HepG2 (cell line): ENCODE measurements at regions not wholly inside any gene's neighbourhood (a gene's known extent, or its start where the extent isn't known, plus 50 kb on each side); places are given as distances from the start of the nearest gene placed in this dataset.

Experiments
- CC2D1A ChIP-seq: sonication (generic); formaldehyde crosslinking; IDR thresholded peaks from 2 replicates; pipeline ENCODE4 v1.8.1; 2023; ENCODE audit warnings: mild to moderate bottlenecking, missing genetic modification reagents
- CERS6 ChIP-seq: sonication (generic); formaldehyde crosslinking; IDR thresholded peaks from 2 replicates; pipeline ENCODE4 v1.5.0; 2020; ENCODE audit warnings: missing genetic modification reagents
- FIP1L1 ChIP-seq: fragments of 200-400 bp; formaldehyde crosslinking; IDR thresholded peaks from 2 replicates; pipeline ENCODE4 v1.6.1; 2018; ENCODE audit warnings: low read depth, mild to moderate bottlenecking, low read length, moderate library complexity, borderline replicate concordance; ENCODE audit not compliant: insufficient read depth
- FOSL2 ChIP-seq: sonication (generic); formaldehyde crosslinking; IDR thresholded peaks from 2 replicates; pipeline ENCODE4 v1.4.0; 2020; ENCODE audit warnings: missing genetic modification reagents
- FOXA1 ChIP-seq, 2 experiments: fragments of 450-650 bp in 1 of 2; sonication (generic) in 1 of 2; formaldehyde crosslinking in 1 of 2; IDR thresholded peaks; 2 replicates each; pipeline versions ENCODE4 v1.4.0 to v1.6.1; 2016 to 2020; ENCODE audit warnings: missing genetic modification reagents in 1 of 2
- GATAD1 ChIP-seq: IDR thresholded peaks from 2 replicates; pipeline ENCODE4 v1.6.1; 2016; ENCODE audit warnings: missing genetic modification reagents, missing compliant biosample characterization
- ISL2 ChIP-seq: sonication (generic); formaldehyde crosslinking; IDR thresholded peaks from 2 replicates; pipeline ENCODE4 v1.5.0; 2020; ENCODE audit warnings: missing genetic modification reagents
- JARID2 ChIP-seq: sonication (generic); formaldehyde crosslinking; IDR thresholded peaks from 2 replicates; pipeline ENCODE4 v1.8.1; 2023; ENCODE audit warnings: missing genetic modification reagents, inconsistent platforms; ENCODE audit not compliant: insufficient replicate concordance
- JDP2 ChIP-seq: sonication (generic); formaldehyde crosslinking; IDR thresholded peaks from 2 replicates; pipeline ENCODE4 v1.8.1; 2022; ENCODE audit warnings: missing genetic modification reagents, borderline replicate concordance
- MBD4 ChIP-seq: IDR thresholded peaks from 2 replicates; pipeline ENCODE4 v1.6.1; 2012; ENCODE audit warnings: low read length, inconsistent platforms, borderline replicate concordance
- NFE2L2 ChIP-seq: fragments of 150-350 bp; IDR thresholded peaks from 2 replicates; pipeline ENCODE4 v1.6.1; 2014; ENCODE audit warnings: low read length
- PREB ChIP-seq: sonication (generic); formaldehyde crosslinking; IDR thresholded peaks from 2 replicates; pipeline ENCODE4 v1.4.0; 2020; ENCODE audit warnings: missing genetic modification reagents
- RFXAP ChIP-seq: sonication (generic); formaldehyde crosslinking; IDR thresholded peaks from 2 replicates; pipeline ENCODE4 v1.4.0; 2020; ENCODE audit warnings: missing genetic modification reagents, borderline replicate concordance
- SMC3 ChIP-seq: IDR thresholded peaks from 2 replicates; pipeline ENCODE4 v1.6.1; 2011; ENCODE audit warnings: low read length, improper control_type of control experiment
- SOX6 ChIP-seq, 2 experiments: fragments of 450-650 bp in 1 of 2; sonication (generic) in 1 of 2; formaldehyde crosslinking in 1 of 2; IDR thresholded peaks; 2 replicates each; pipeline versions ENCODE4 v1.4.0 to v1.6.1; 2017 to 2020; ENCODE audit warnings: antibody characterized with exemption in 1 of 2, mild to moderate bottlenecking in 1 of 2, missing genetic modification reagents in 1 of 2
- SP5 ChIP-seq: IDR thresholded peaks from 2 replicates; pipeline ENCODE4 v1.6.1; 2016; ENCODE audit warnings: low read depth, borderline replicate concordance
- ZNF20 ChIP-seq: sonication (generic); formaldehyde crosslinking; IDR thresholded peaks from 2 replicates; pipeline ENCODE4 v1.4.0; 2020; ENCODE audit warnings: mild to moderate bottlenecking, moderate library complexity, missing genetic modification reagents
- ZNF224 ChIP-seq: sonication (generic); formaldehyde crosslinking; IDR thresholded peaks from 2 replicates; pipeline ENCODE4 v1.5.0; 2020; ENCODE audit warnings: mild to moderate bottlenecking, missing genetic modification reagents
- ZNF282 ChIP-seq: fragments of 450-650 bp; IDR thresholded peaks from 2 replicates; pipeline ENCODE4 v1.6.1; 2018; ENCODE audit not compliant: partially characterized antibody
- ZNF552 ChIP-seq: sonication (generic); formaldehyde crosslinking; IDR thresholded peaks from 2 replicates; pipeline ENCODE4 v1.9.0; 2022; ENCODE audit warnings: missing genetic modification reagents, mild to moderate bottlenecking, borderline replicate concordance
- ZNF646 ChIP-seq: sonication (generic); formaldehyde crosslinking; IDR thresholded peaks from 2 replicates; pipeline ENCODE4 v1.9.0; 2021; ENCODE audit warnings: mild to moderate bottlenecking, missing genetic modification reagents
- ZNF724P ChIP-seq: sonication (generic); formaldehyde crosslinking; IDR thresholded peaks from 2 replicates; pipeline ENCODE4 v1.8.0; 2022; ENCODE audit warnings: missing genetic modification reagents, borderline replicate concordance

GRCh38 chr2:67215214-67216055 lies 181.7 kb upstream of the ETAA1 start (continued):
- TF ChIP-seq ZNF646 (CRISPR knock-in tag) (no peak), CC2D1A (CRISPR knock-in tag) (no peak), PREB (no peak), CERS6 (CRISPR knock-in tag) (no peak), JDP2 (CRISPR knock-in tag) (no peak), ZNF224 (CRISPR knock-in tag) (no peak), MBD4 (no peak), ZNF282 (no peak), JARID2 (CRISPR knock-in tag) (no peak), ZNF20 (CRISPR knock-in tag) (no peak), FOSL2 (CRISPR knock-in tag) (0 out of 2 replicates have a peak, but pooled peaks have one; percentile 9), ZNF724P (CRISPR knock-in tag) (no peak), RFXAP (CRISPR knock-in tag) (peak; percentile 28; the same call in 1 of the 2 replicates), FOXA1 (IDR thresholded peaks at IDR 0.05) (no peak), FOXA1 (CRISPR knock-in tag; IDR thresholded peaks at IDR 0.05) (no peak), SMC3 (peak; percentile 94), GATAD1 (CRISPR knock-in tag) (no peak), ISL2 (CRISPR knock-in tag) (0 out of 2 replicates have a peak, but pooled peaks have one; percentile 15), ZNF552 (CRISPR knock-in tag) (no peak), FIP1L1 (no peak), NFE2L2 (peak; percentile 67; the same call in 1 of the 2 replicates), SP5 (no peak), SOX6 (IDR thresholded peaks at IDR 0.05) (no peak), SOX6 (CRISPR knock-in tag; IDR thresholded peaks at IDR 0.05) (0 out of 2 replicates have a peak, but pooled peaks have one; percentile 14)
